H1 (cell line): ENCODE measurements at regions not wholly inside any gene's neighbourhood (a gene's known extent, or its start where the extent isn't known, plus 50 kb on each side); places are given as distances from the start of the nearest gene placed in this dataset.
A peak's percentile ranks its signal among the peaks of the same experiment; 100 is the strongest.

Source experiments
- CTCF ChIA-PET: fragments of 300-600 bp; sonication (Branson Sonifier 250); formaldehyde crosslinking; loops from one replicate; lab custom pipeline; 2021; ENCODE audit not compliant: partially characterized antibody; lab: Charles Lee
- POLR2A ChIA-PET: fragments of 300-600 bp; sonication (Branson Sonifier 250); formaldehyde crosslinking; loops from one replicate; lab custom pipeline; 2021; ENCODE audit warnings: inconsistent platforms; ENCODE audit not compliant: partially characterized antibody; lab: Charles Lee
- DNase-seq, 2 experiments: peaks; one replicate each; pipeline versions ENCODE4 v3.0.0 to v3.0.0-alpha.2; 2010 to 2022; ENCODE audit warnings: low spot score in 2 of 2, low read depth in 1 of 2, mixed read lengths in 1 of 2
- FAIRE-seq: peaks from 2 replicates; lab custom pipeline; 2011; peaks lifted over from hg19 to GRCh38; lab: Jason Lieb, UNC
- H2AFZ ChIP-seq: 2 replicates; pipeline ENCODE4 v1.8.1; 2012; ENCODE audit warnings: low read length, inconsistent platforms
- H2AK5ac ChIP-seq: 2 replicates; pipeline ENCODE4 v1.6.1; 2013; ENCODE audit warnings: low read depth, low read length
- H2BK120ac ChIP-seq: replicated peaks from 2 replicates; pipeline ENCODE3; 2013; ENCODE audit warnings: low read depth, low read length, inconsistent platforms
- H2BK12ac ChIP-seq: 2 replicates; pipeline ENCODE4 v1.6.1; 2013; ENCODE audit warnings: low read depth, low read length
- H2BK15ac ChIP-seq: 2 replicates; pipeline ENCODE4 v1.6.1; 2013; ENCODE audit warnings: low read length
- H2BK20ac ChIP-seq: 2 replicates; pipeline ENCODE4 v1.6.1; 2013; ENCODE audit warnings: low read length
- H2BK5ac ChIP-seq: 2 replicates; pipeline ENCODE4 v1.6.1; 2013; ENCODE audit warnings: low read depth, low read length
- H3K14ac ChIP-seq: 2 replicates; pipeline ENCODE4 v1.6.1; 2013; ENCODE audit warnings: inconsistent platforms; ENCODE audit not compliant: insufficient read length
- H3K18ac ChIP-seq: 2 replicates; pipeline ENCODE4 v1.6.1; 2013; ENCODE audit warnings: low read length; ENCODE audit errors: extremely low read depth
- H3K23ac ChIP-seq: 2 replicates; pipeline ENCODE4 v1.6.1; 2013; ENCODE audit warnings: inconsistent platforms; ENCODE audit not compliant: insufficient read length
- H3K23me2 ChIP-seq: 2 replicates; pipeline ENCODE4 v1.6.1; 2013; ENCODE audit warnings: low read depth, low read length
- H3K27ac ChIP-seq: 2 replicates; pipeline ENCODE4 v1.6.1; 2011; ENCODE audit warnings: low read depth, low read length, inconsistent platforms
- H3K27me3 ChIP-seq, 4 experiments: replicated peaks in 1 of 4; 1 replicate in 1 of 4; 2 replicates in 3 of 4; pipeline versions ENCODE4 v1.6.1 to v1.8.1; 2011 to 2013; ENCODE audit warnings: low read length in 3 of 4, mild to moderate bottlenecking in 3 of 4, inconsistent platforms in 2 of 4, mixed read lengths in 2 of 4, moderate library complexity in 1 of 4; ENCODE audit not compliant: control insufficient read depth in 3 of 4, insufficient read depth in 3 of 4; ENCODE audit errors: extremely low read depth in 1 of 4
- H3K36me3 ChIP-seq, 4 experiments: 2 replicates each; pipeline versions ENCODE4 v1.6.1 to v1.8.1; 2011 to 2013; ENCODE audit warnings: mild to moderate bottlenecking in 4 of 4, low read length in 3 of 4, moderate library complexity in 2 of 4, control low read depth in 1 of 4, inconsistent platforms in 1 of 4; ENCODE audit not compliant: insufficient read depth in 4 of 4, control insufficient read depth in 2 of 4
- H3K4ac ChIP-seq: replicated peaks from 2 replicates; pipeline ENCODE3; 2013; ENCODE audit warnings: low read length, low read depth, mixed read lengths, inconsistent platforms; ENCODE audit not compliant: insufficient read length
- H3K4me1 ChIP-seq, 4 experiments: replicated peaks in 1 of 4; 1 replicate in 1 of 4; 2 replicates in 3 of 4; pipeline versions ENCODE4 v1.6.1 to v1.8.1; 2011 to 2013; ENCODE audit warnings: low read length in 3 of 4, inconsistent platforms in 2 of 4, mixed read lengths in 1 of 4; ENCODE audit not compliant: insufficient read depth in 4 of 4, control insufficient read depth in 3 of 4
- H3K4me2 ChIP-seq, 2 experiments: 2 replicates each; pipeline versions ENCODE4 v1.6.1 to v1.8.1; 2011 to 2013; ENCODE audit warnings: low read depth in 2 of 2, low read length in 2 of 2, control low read depth in 1 of 2, inconsistent platforms in 1 of 2, mild to moderate bottlenecking in 1 of 2; ENCODE audit not compliant: insufficient read depth in 1 of 2
- H3K4me3 ChIP-seq, 4 experiments: fragments of 200-600, 300-600 bp in 1 of 4; sonication (generic), shearing (Covaris generic), sonication (Bioruptor Twin) in 1 of 4; 2 replicates each; pipeline versions ENCODE4 v1.5.1 to v1.8.1; 2011 to 2016; ENCODE audit warnings: low read length in 4 of 4, low read depth in 3 of 4, control low read depth in 2 of 4, inconsistent platforms in 2 of 4, mild to moderate bottlenecking in 2 of 4, mixed read lengths in 1 of 4, moderate library complexity in 1 of 4; ENCODE audit not compliant: insufficient read depth in 2 of 4; ENCODE audit errors: extremely low read depth in 1 of 4
- H3K56ac ChIP-seq: replicated peaks from 2 replicates; pipeline ENCODE3; 2013; ENCODE audit warnings: low read depth, mild to moderate bottlenecking, mixed read lengths, low read length, inconsistent platforms; ENCODE audit not compliant: insufficient read length
- H3K79me1 ChIP-seq: 2 replicates; pipeline ENCODE4 v1.6.1; 2013; ENCODE audit warnings: low read depth, low read length, control low read depth
- H3K79me2 ChIP-seq, 2 experiments: 2 replicates each; pipeline versions ENCODE4 v1.6.1 to v1.8.1; 2012 to 2013; ENCODE audit warnings: low read length in 2 of 2, mild to moderate bottlenecking in 2 of 2, inconsistent platforms in 1 of 2; ENCODE audit not compliant: insufficient read depth in 2 of 2, control insufficient read depth in 1 of 2
- H3K9ac ChIP-seq, 4 experiments: replicated peaks in 1 of 4; 1 replicate in 1 of 4; 2 replicates in 3 of 4; pipeline versions ENCODE4 v1.6.1 to v1.8.1; 2011 to 2013; ENCODE audit warnings: low read depth in 3 of 4, low read length in 3 of 4, control low read depth in 2 of 4, mild to moderate bottlenecking in 2 of 4, moderate library complexity in 2 of 4, inconsistent platforms in 1 of 4; ENCODE audit errors: extremely low read depth in 1 of 4
- H3K9me3 ChIP-seq, 2 experiments: 2 replicates each; pipeline versions ENCODE4 v1.6.1 to v1.8.1; 2012 to 2013; ENCODE audit warnings: mild to moderate bottlenecking in 2 of 2, moderate library complexity in 2 of 2, control low read depth in 1 of 2, inconsistent platforms in 1 of 2, low read depth in 1 of 2, low read length in 1 of 2, mixed read lengths in 1 of 2; ENCODE audit not compliant: insufficient read depth in 2 of 2
- H4K20me1 ChIP-seq, 2 experiments: replicated peaks in 1 of 2; 2 replicates each; pipeline versions ENCODE3 to v1.8.1; 2011 to 2013; ENCODE audit warnings: inconsistent platforms in 2 of 2, low read length in 2 of 2, mild to moderate bottlenecking in 1 of 2; ENCODE audit not compliant: insufficient read depth in 2 of 2, control insufficient read depth in 1 of 2
- H4K5ac ChIP-seq: 2 replicates; pipeline ENCODE4 v1.6.1; 2013; ENCODE audit warnings: low read length, low read depth, mixed read lengths, inconsistent platforms; ENCODE audit not compliant: insufficient read length
- H4K8ac ChIP-seq: 2 replicates; pipeline ENCODE4 v1.8.0; 2013; ENCODE audit warnings: mild to moderate bottlenecking, moderate library complexity, low read length, inconsistent platforms; ENCODE audit not compliant: insufficient read depth; ENCODE audit errors: extremely low read depth
- H4K91ac ChIP-seq: replicated peaks from 2 replicates; pipeline ENCODE3; 2013; ENCODE audit warnings: low read length, mixed read lengths, inconsistent platforms; ENCODE audit not compliant: insufficient read length
- CBX8 ChIP-seq: fragments of 300-800, 300-1000 bp; sonication (generic); IDR thresholded peaks from 2 replicates; pipeline ENCODE4 v1.7.1; 2016; ENCODE audit warnings: low read depth, low read length, borderline replicate concordance
- MAFK ChIP-seq: IDR thresholded peaks from 2 replicates; pipeline ENCODE4 v1.6.1; 2012; ENCODE audit warnings: low read depth, mild to moderate bottlenecking, improper control_type of control experiment, low read length
- POLR2AphosphoS5 ChIP-seq: IDR thresholded peaks from 2 replicates; pipeline ENCODE4 v1.6.1; 2011; ENCODE audit warnings: low read depth, low read length
- TBP ChIP-seq: IDR thresholded peaks from 2 replicates; pipeline ENCODE4 v1.6.1; 2011; ENCODE audit warnings: low read depth, low read length, improper control_type of control experiment

DNA sequence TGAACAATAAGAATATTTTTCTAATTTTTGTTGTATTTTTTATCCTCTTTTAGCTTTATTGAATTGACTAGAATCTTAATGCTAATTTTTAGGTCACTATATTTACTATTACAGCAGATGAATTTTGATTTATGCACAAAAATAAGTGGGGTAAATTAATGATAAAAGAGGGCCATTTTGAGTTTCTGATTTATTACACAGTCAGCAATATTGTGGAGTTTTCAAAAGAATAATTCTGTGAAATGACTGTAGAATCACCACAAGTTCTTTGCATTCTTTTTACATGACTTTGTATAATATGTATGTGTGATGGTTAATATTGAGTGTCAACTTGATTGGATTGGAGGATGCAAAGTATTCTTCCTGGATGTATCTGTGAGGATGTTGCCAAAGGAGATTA is 812.4 kb upstream of the DPPA4 start:
- no peaks in the 10 kb centered on the region for H3K27me3 ChIP-seq
- no peak overlapping the region for H4K8ac ChIP-seq
- H3K4ac ChIP-seq: no peak overlapping the region
- H3K14ac ChIP-seq: no peak overlapping the region
- POLR2A ChIA-PET: no interaction called here
- H2AK5ac ChIP-seq: no peak overlapping the region
- no peak overlapping the region for H2BK15ac ChIP-seq
- no peak overlapping the region for H3K18ac ChIP-seq
- no peak overlapping the region for H2BK120ac ChIP-seq
- H2BK12ac ChIP-seq: no peak overlapping the region
- H3K79me1 ChIP-seq: no peaks in the 10 kb centered on the region
- no peak overlapping the region for H3K23ac ChIP-seq
- FAIRE-seq (no peak), DNase-seq (no peak)
- no peak overlapping the region for H4K91ac ChIP-seq
- H3K4me2 ChIP-seq: no peak overlapping the region
- H3K9ac ChIP-seq: no peak overlapping the region
- no peak overlapping the region for H2AFZ ChIP-seq
- no peak overlapping the region for H4K5ac ChIP-seq
- TF ChIP-seq POLR2AphosphoS5 (no peak), CBX8 (no peak), MAFK (peak; percentile 59; the same call in 1 of the 2 replicates), TBP (no peak)
- H4K20me1 ChIP-seq: no peaks in the 10 kb centered on the region
- no peaks in the 10 kb centered on the region for H3K9me3 ChIP-seq
- no peaks in the 10 kb centered on the region for H3K4me1 ChIP-seq
- no peak overlapping the region for H3K27ac ChIP-seq
- CTCF ChIA-PET: no interaction called here
- no peaks in the 10 kb centered on the region for H3K36me3 ChIP-seq
- H3K79me2 ChIP-seq: no peaks in the 10 kb centered on the region
- H3K23me2 ChIP-seq: no peaks in the 10 kb centered on the region
- H2BK5ac ChIP-seq: no peak overlapping the region
- no peak overlapping the region for H3K4me3 ChIP-seq
- no peak overlapping the region for H2BK20ac ChIP-seq
- H3K56ac ChIP-seq: no peak overlapping the region
